Smooth muscle cell (in vitro differentiated cells): ENCODE measurements at regions not wholly inside any gene's neighbourhood (a gene's known extent, or its start where the extent isn't known, plus 50 kb on each side); places are given as distances from the start of the nearest gene placed in this dataset.
"Not testable (repeated sequence)": the region's sequence is repeated elsewhere in the genome, so short reads cannot be mapped to it uniquely, and the experiment has no call there.

ENCODE experiments used
- DNase-seq: peaks from one replicate; lab custom pipeline; 2025; ENCODE audit not compliant: unreplicated experiment; lab: John Stamatoyannopoulos, UW
- H2AFZ ChIP-seq: fragments of 200-600 bp; sonication (generic); 2 replicates; pipeline ENCODE4 v1.6.0; 2016; ENCODE audit warnings: antibody characterized with exemption, low read depth, mild to moderate bottlenecking
- H3F3A ChIP-seq: fragments of 200-600 bp; sonication (generic); 2 replicates; pipeline ENCODE4 v1.6.0; 2017; ENCODE audit warnings: antibody characterized with exemption, low read depth
- H3K27ac ChIP-seq: fragments of 200-600 bp; sonication (generic); 2 replicates; pipeline ENCODE4 v1.5.1; 2016; ENCODE audit warnings: low read depth, mild to moderate bottlenecking
- H3K27me3 ChIP-seq: fragments of 200-600 bp; sonication (generic); 2 replicates; pipeline ENCODE4 v1.6.1; 2016; ENCODE audit warnings: low read depth, mild to moderate bottlenecking
- H3K36me3 ChIP-seq: fragments of 200-600 bp; sonication (generic); 2 replicates; pipeline ENCODE4 v1.5.1; 2016; ENCODE audit warnings: low read depth
- H3K4me1 ChIP-seq: fragments of 200-600 bp; sonication (generic); 2 replicates; pipeline ENCODE4 v1.5.1; 2016; ENCODE audit warnings: low read depth
- H3K4me2 ChIP-seq: fragments of 200-600 bp; sonication (generic); 2 replicates; pipeline ENCODE4 v1.6.0; 2016; ENCODE audit warnings: mild to moderate bottlenecking
- H3K4me3 ChIP-seq: fragments of 200-600 bp; sonication (generic); 2 replicates; pipeline ENCODE4 v1.5.1; 2016; ENCODE audit warnings: mild to moderate bottlenecking
- H3K79me2 ChIP-seq: fragments of 200-600 bp; sonication (generic); 2 replicates; pipeline ENCODE4 v1.6.0; 2016; ENCODE audit warnings: low read depth, mild to moderate bottlenecking
- H3K9ac ChIP-seq: fragments of 200-600 bp; sonication (generic); 2 replicates; pipeline ENCODE4 v1.6.0; 2016; ENCODE audit warnings: low read depth
- H3K9me3 ChIP-seq: fragments of 200-600 bp; sonication (generic); replicated peaks from 2 replicates; pipeline ENCODE4 v1.5.1; 2016; ENCODE audit warnings: low read depth
- H4K20me1 ChIP-seq: fragments of 200-600 bp; sonication (generic); 2 replicates; pipeline ENCODE4 v1.6.0; 2016; ENCODE audit warnings: low read depth
- CTCF ChIP-seq: fragments of 200-600 bp; sonication (generic); IDR thresholded peaks from 2 replicates; pipeline ENCODE4 v1.5.1; 2017; ENCODE audit warnings: borderline replicate concordance, mild to moderate bottlenecking, antibody characterized with exemption; ENCODE audit not compliant: insufficient read depth, poor library complexity, severe bottlenecking
- WGBS: methylation state at CpG from one replicate; pipeline ENCODE4 v1.1.7; 2016; ENCODE audit warnings: low lambda C conversion rate; 5-methylcytosine and 5-hydroxymethylcytosine counted together

GRCh38 chr4:78707793-78708192, 68.4 kb upstream of the BMP2K start:
- no peak overlapping the region for H3K9ac ChIP-seq
- no peak overlapping the region for H3K4me2 ChIP-seq
- no peaks in the 10 kb centered on the region for H3K36me3 ChIP-seq
- H3K4me3 ChIP-seq: no peak overlapping the region
- H3K27ac ChIP-seq: no peak overlapping the region
- 86% methylated on average over 5 of the region's 5 CpGs for WGBS
- no peaks in the 10 kb centered on the region for H3F3A ChIP-seq
- no peak for TF ChIP-seq CTCF
- no peaks in the 10 kb centered on the region for H3K79me2 ChIP-seq
- DNase-seq: no peak
- no peaks in the 10 kb centered on the region for H4K20me1 ChIP-seq
- no peaks in the 10 kb centered on the region for H3K9me3 ChIP-seq
- no peaks in the 10 kb centered on the region for H3K4me1 ChIP-seq
- no peaks in the 10 kb centered on the region for H3K27me3 ChIP-seq
- H2AFZ ChIP-seq: no peak overlapping the region

- no peak for TF ChIP-seq CTCF
- Histone ChIP-seq H3F3A (no peaks in the 10 kb centered on the region), H3K9ac (no peak overlapping the region), H2AFZ (no peak overlapping the region), H3K4me2 (no peak overlapping the region), H3K36me3 (no peaks in the 10 kb centered on the region), H3K79me2 (no peaks in the 10 kb centered on the region), H3K4me1 (no peaks in the 10 kb centered on the region), H3K27ac (no peak overlapping the region), H4K20me1 (no peaks in the 10 kb centered on the region), H3K27me3 (no peaks in the 10 kb centered on the region), H3K9me3 (no peaks in the 10 kb centered on the region), H3K4me3 (no peak overlapping the region)
- no peak for DNase-seq
Measured at GRCh38 chr4:78710536-78710935, 65.6 kb upstream of the BMP2K start.

GRCh38 chr4:78711676-78712075, 64.5 kb upstream of the BMP2K start:
- WGBS: 69% methylated on average over 3 of the region's 3 CpGs
- H3K4me2 ChIP-seq: no peak overlapping the region
- no peaks in the 10 kb centered on the region for H3K4me1 ChIP-seq
- H3K79me2 ChIP-seq: no peaks in the 10 kb centered on the region
- no peak overlapping the region for H2AFZ ChIP-seq
- H3K36me3 ChIP-seq: no peaks in the 10 kb centered on the region
- H3K27ac ChIP-seq: no peak overlapping the region
- H3K27me3 ChIP-seq: no peaks in the 10 kb centered on the region
- no peaks in the 10 kb centered on the region for H3K9me3 ChIP-seq
- no peak overlapping the region for H3K4me3 ChIP-seq
- no peaks in the 10 kb centered on the region for H4K20me1 ChIP-seq
- TF ChIP-seq CTCF: no peak
- no peak overlapping the region for H3K9ac ChIP-seq
- no peaks in the 10 kb centered on the region for H3F3A ChIP-seq
- no peak for DNase-seq

- H3K27me3 ChIP-seq, H3K9ac ChIP-seq, H3K4me1 ChIP-seq, H3K4me3 ChIP-seq, H3K27ac ChIP-seq, H4K20me1 ChIP-seq, H2AFZ ChIP-seq, H3K9me3 ChIP-seq, H3K36me3 ChIP-seq, H3K79me2 ChIP-seq, H3F3A ChIP-seq, H3K4me2 ChIP-seq, DNase-seq: not testable (repeated sequence)
- WGBS: 33% methylated on average over 4 of the region's 4 CpGs
Measured at GRCh38 chr4:78714598-78714997, 61.6 kb upstream of the BMP2K start.

GRCh38 chr4:78715372-78715771, 60.8 kb upstream of the BMP2K start:
- WGBS: 92% methylated on average over 6 of the region's 6 CpGs
- H3K4me1 ChIP-seq, DNase-seq, H3K9ac ChIP-seq, H3K9me3 ChIP-seq, H3K4me2 ChIP-seq, H4K20me1 ChIP-seq, H3K4me3 ChIP-seq, H3K36me3 ChIP-seq, H3K27ac ChIP-seq, H3K79me2 ChIP-seq, H3K27me3 ChIP-seq, H2AFZ ChIP-seq, H3F3A ChIP-seq: not testable (repeated sequence)

- not testable (repeated sequence) for DNase-seq, H3K9me3 ChIP-seq, H3K4me1 ChIP-seq, H3F3A ChIP-seq, H3K4me3 ChIP-seq, H2AFZ ChIP-seq, H3K27me3 ChIP-seq, H3K4me2 ChIP-seq, H3K27ac ChIP-seq, H4K20me1 ChIP-seq, H3K36me3 ChIP-seq, H3K9ac ChIP-seq, H3K79me2 ChIP-seq
- 83% methylated on average over 8 of the region's 8 CpGs for WGBS
Measured at GRCh38 chr4:78717712-78718111, 58.4 kb upstream of the BMP2K start.
